ENCODE measurements at regions not wholly inside any gene's neighbourhood (a gene's known extent, or its start where the extent isn't known, plus 50 kb on each side); places are given as distances from the start of the nearest gene placed in this dataset.
"Not testable (repeated sequence)": the region's sequence is repeated elsewhere in the genome, so short reads cannot be mapped to it uniquely, and the experiment has no call there.

GRCh38 chr12:126418400-126418799, 1353.2 kb downstream of the AACS start:
- DNase-seq = no peak

GRCh38 chr12:126419131-126419530, 1353.9 kb downstream of the AACS start:
- DNase-seq = no peak

- DNase-seq = no peak
These were observed 1359.5 kb downstream of the AACS start for GRCh38 chr12:126424696-126425095.

- no peak for DNase-seq
These were observed 1360.0 kb downstream of the AACS start for GRCh38 chr12:126425264-126425663.

- DNase-seq = no peak
These were observed 1363.5 kb downstream of the AACS start for GRCh38 chr12:126428769-126429168.

- no peak for DNase-seq
These were observed 1365.7 kb downstream of the AACS start for GRCh38 chr12:126430921-126431320.

GRCh38 chr12:126431767-126432166, 1366.5 kb downstream of the AACS start:
- DNase-seq = no peak

- DNase-seq = no peak
These were observed 1367.5 kb downstream of the AACS start for GRCh38 chr12:126432780-126433179.

- DNase-seq = no peak
These were observed 1369.3 kb downstream of the AACS start for GRCh38 chr12:126434412-126434985.

- no peak for DNase-seq
These were observed 1370.8 kb downstream of the AACS start for GRCh38 chr12:126436041-126436440.

- DNase-seq = no peak
These were observed 1372.7 kb downstream of the AACS start for GRCh38 chr12:126437934-126438333.

- DNase-seq = no peak
These were observed 1378.7 kb downstream of the AACS start for GRCh38 chr12:126443977-126444376.

- DNase-seq = no peak
These were observed 1382.1 kb downstream of the AACS start for GRCh38 chr12:126447346-126447745.

- DNase-seq = no peak
These were observed 1386.6 kb downstream of the AACS start for GRCh38 chr12:126451809-126452208.

GRCh38 chr12:126452686-126453085, 1387.5 kb downstream of the AACS start:
- DNase-seq = not testable (repeated sequence)

- no peak for DNase-seq
These were observed 1389.3 kb downstream of the AACS start for GRCh38 chr12:126454581-126454980.

GRCh38 chr12:126457776-126458175, 1392.5 kb downstream of the AACS start:
- DNase-seq = no peak

GRCh38 chr12:126464153-126464552, 1398.9 kb downstream of the AACS start:
- DNase-seq = no peak

- no peak for DNase-seq
These were observed 1404.0 kb downstream of the AACS start for GRCh38 chr12:126469211-126469610.

- DNase-seq = no peak
These were observed 1409.5 kb downstream of the AACS start for GRCh38 chr12:126474703-126475102.

- no peak for DNase-seq
These were observed 1415.2 kb downstream of the AACS start for GRCh38 chr12:126480451-126480850.

- DNase-seq = no peak
These were observed 1416.5 kb downstream of the AACS start for GRCh38 chr12:126481688-126482087.

- no peak for DNase-seq
These were observed 1417.1 kb downstream of the AACS start for GRCh38 chr12:126482238-126482889.

- no peak for DNase-seq
These were observed 1418.2 kb downstream of the AACS start for GRCh38 chr12:126483145-126484068.

Data from NCI-H2107 (cell line).